ENCODE measurements at regions not wholly inside any gene's neighbourhood (a gene's known extent, or its start where the extent isn't known, plus 50 kb on each side); places are given as distances from the start of the nearest gene placed in this dataset.
"Not testable (repeated sequence)": the region's sequence is repeated elsewhere in the genome, so short reads cannot be mapped to it uniquely, and the experiment has no call there.

GRCh38 chr3:150300388-150300787 lies 107.7 kb upstream of the TSC22D2 start:
- no peak for DNase-seq

GRCh38 chr3:150299201-150299600 lies 108.9 kb upstream of the TSC22D2 start:
- no peak for DNase-seq

DNA sequence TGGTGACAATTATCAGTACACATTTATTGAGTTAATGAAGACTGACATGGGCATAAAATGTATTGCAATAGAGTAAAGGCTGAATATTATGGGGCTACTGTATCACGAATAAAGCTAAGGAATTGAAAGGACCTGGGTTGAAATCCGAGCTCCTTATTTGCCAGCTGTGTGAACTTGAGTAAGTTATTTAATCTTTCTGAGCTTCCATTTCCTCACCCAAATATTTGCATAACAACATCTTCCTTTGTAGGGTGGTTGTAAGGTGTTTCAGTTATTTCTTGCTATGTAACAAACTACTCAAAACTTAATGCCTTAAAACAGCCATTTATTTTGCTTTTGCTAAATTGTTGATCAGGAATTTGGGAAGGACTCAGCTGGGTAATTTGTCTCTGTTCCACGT lies 111.1 kb upstream of the TSC22D2 start:
- DNase-seq: no peak

- no peak for DNase-seq
These were observed 111.9 kb upstream of the TSC22D2 start for GRCh38 chr3:150296123-150296735.

- no peak for DNase-seq
These were observed 114.6 kb upstream of the TSC22D2 start for GRCh38 chr3:150293401-150294001.

DNA sequence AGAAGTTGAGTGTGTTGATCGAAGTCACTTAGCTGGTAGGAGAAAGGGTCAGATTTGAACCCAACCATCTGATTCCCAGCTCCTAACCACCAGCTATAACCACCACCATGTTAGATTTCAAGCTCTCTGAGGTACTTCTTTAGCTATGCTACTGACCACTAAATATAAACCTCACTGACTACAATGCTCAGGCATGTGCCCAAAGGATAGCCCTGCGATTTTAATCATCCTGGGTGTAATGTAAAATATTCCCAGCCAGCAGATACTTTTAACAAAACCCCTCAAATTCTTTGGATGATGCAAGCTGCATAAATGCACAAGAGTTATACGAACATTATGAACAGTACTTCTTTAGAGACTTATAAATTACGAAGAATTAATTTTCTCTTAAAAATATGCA lies 115.2 kb upstream of the TSC22D2 start:
- no peak for DNase-seq

DNA sequence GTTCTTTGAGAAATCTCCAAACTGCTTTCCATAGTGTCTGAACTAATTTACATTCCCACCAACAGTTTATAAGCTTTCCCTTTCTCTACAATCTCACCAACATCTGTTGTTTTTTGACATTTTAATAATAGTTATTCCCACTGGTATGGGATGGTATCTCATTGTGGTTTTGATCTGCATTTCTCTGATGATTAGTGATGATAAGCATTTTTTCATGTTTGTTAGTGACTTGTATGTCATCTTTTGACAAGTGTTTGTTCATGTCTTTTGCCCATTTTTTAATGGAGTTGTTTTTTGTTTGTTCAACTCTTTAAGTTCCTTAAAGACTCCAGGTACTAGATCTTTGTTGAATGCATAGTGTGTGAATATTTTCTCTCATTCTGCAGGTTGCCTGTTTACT lies 116.6 kb upstream of the TSC22D2 start:
- no peak for DNase-seq

GRCh38 chr3:150286390-150287147 lies 121.5 kb upstream of the TSC22D2 start:
- no peak for DNase-seq

- no peak for DNase-seq
These were observed 122.5 kb upstream of the TSC22D2 start for GRCh38 chr3:150285601-150286000.

GRCh38 chr3:150278843-150279381 lies 129.2 kb upstream of the TSC22D2 start:
- DNase-seq: no peak

GRCh38 chr3:150278195-150278594 lies 129.9 kb upstream of the TSC22D2 start:
- no peak for DNase-seq

DNA sequence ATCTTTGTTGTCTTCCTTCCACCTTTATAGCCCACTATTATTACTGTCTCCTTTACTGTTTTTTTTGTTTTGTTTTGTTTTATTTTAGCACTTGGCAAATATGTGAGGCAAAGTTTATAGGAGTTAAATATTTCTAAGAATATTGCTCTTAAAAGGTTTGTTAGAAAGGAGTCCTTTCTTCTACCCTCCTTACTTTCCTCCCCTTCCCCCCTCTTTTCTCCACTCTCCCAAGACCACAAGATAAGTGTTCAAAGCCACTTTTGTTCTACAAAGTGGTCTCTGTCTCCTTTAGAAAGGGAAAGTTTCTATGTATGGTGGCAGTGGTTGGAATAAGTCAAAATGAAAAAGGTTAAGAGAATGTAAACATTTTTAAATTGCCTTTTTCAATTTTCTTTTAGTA lies 130.7 kb upstream of the TSC22D2 start:
- no peak for DNase-seq

- no peak for DNase-seq
These were observed 132.2 kb upstream of the TSC22D2 start for GRCh38 chr3:150275941-150276340.

DNA sequence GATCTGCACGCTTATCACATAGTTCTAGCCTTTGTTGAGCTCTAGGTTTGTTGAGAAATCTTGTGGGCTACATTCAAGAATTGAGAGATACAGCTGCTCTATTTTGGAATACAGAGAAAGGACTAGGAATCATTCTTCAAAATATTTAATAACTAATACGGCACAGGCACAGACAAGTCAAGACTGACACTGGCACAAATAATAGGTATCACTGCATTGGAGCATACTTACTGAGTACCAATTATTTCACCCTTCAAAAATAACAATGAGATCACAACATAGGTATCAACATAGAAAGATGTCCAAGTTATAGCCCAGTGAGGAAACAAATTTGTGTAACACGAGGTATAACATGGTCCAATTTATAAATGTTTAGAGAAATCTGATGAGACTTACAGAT lies 133.7 kb upstream of the TSC22D2 start:
- DNase-seq: no peak

DNA sequence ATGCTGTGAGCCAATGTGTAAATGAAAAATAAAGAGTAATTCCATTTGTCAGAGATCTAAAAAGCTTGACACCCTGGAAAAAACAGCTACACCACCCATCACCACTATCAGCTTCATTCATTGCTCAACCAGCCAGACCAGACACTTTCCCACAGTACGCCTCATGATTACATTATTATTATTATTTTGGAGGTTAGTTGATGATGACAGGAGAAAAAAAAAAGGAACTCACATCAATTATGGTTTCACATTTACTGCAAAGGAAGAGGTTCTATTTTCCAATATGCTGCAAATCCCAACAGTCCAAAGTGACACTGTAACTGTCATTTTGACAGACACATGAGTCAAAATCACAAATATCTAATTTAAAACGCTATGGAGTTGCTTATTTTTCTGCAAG lies 134.7 kb upstream of the TSC22D2 start:
- DNase-seq: no peak

DNA sequence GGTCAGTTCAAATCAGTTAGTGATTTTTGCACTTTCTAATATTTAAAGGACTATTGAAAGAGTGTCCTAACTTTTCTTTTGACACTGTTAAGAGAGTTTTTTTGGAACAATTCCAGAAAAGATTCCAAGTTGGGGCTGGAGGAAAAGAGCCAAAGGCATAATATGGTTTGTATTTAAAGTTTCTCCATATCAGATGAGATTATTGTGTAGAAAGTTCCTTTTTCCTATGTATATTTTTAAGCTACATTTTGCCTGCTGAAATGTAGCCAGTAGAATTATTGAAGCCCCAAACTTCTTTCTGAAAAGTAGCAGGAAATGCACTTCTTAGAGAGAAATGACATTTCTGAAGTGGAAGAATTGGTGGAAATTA lies 136.5 kb upstream of the TSC22D2 start:
- no peak for DNase-seq

- no peak for DNase-seq
These were observed 137.1 kb upstream of the TSC22D2 start for GRCh38 chr3:150270883-150271590.

GRCh38 chr3:150270444-150270843 lies 137.7 kb upstream of the TSC22D2 start:
- not testable (repeated sequence) for DNase-seq

GRCh38 chr3:150269526-150269925 lies 138.6 kb upstream of the TSC22D2 start:
- no peak for DNase-seq

DNA sequence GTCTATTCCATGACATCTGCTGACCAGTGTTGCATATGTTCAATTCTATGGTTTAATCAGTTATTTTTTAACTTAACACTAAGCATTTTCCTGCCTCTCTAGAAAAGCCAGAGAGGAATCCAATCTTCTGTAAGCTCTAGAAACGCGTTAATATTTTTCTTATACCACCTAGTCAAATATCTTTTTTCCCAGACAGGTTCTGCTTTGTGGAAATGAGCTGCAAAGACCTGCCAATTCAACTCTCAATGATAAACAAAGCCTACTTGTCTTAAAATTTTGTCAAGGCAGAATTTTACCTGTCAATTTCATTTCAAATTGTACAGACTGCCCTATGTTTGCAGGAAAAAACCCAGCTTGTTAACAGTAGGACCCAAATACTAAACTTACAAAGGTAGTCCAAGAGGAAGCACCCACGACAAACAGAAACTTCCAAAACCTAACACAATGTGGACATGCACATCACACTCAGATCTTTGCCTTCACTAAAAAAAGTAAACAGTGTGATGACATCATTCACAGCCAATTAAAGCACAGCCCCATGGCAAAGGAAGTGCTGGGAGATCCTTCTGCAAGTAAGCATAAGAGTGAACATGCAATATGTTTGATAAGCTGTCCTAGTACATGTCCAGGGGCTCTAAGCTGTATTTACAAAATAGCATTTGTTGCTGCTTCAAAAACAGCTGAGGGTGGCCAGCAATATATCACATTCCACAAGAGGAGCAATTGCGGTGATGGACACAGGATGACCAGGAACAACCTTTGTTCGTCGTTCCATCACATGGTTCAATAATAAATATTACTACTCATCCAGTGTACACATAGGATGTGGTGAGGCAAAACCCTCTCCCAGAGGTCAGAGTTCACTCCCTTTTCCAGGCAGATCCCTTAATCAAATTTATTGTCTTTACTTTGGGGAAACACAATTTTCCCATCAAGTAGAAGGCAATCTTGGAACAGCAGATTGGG lies 139.4 kb upstream of the TSC22D2 start:
- no peak for DNase-seq

DNA sequence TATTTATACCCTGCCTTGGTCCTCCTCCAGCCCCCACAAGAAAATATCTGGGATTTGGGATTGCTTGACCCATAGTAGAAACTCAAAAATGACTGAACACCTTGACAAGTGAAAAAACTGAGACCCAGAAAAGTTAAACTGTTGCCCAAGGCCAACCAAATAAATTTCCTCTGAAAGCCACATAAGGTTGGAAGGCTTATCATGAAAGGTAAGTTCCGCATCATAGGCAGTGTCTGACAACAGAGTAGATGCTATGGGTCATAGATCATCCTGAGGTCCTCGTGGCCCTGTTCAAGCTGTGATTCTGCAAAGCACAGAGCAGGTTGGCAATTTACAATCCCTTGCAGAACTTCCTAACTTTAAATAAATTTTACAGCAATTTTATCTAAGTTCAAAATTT lies 140.8 kb upstream of the TSC22D2 start:
- DNase-seq: no peak

DNA sequence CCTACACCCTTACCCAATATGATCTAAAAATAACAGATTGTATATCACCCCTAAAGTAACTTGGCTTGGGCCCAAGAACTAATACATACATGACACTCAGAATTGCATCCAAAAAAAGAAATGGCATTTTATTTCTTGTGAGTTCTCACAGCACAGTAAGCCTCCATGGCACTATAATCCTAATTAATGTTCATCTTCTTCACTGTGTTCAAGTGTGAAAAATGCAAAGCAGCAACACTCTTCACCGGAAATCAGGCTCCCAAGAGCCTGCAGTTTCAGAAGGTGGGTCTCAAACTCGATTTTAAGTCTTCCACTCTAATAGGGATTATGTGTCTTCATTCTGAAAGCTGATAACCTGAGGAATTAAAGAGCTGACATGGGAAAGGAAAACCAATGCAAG lies 142.8 kb upstream of the TSC22D2 start:
- no peak for DNase-seq
